ENCODE measurements at regions not wholly inside any gene's neighbourhood (a gene's known extent, or its start where the extent isn't known, plus 50 kb on each side); places are given as distances from the start of the nearest gene placed in this dataset.
A peak's percentile ranks its signal among the peaks of the same experiment; 100 is the strongest.

DNA sequence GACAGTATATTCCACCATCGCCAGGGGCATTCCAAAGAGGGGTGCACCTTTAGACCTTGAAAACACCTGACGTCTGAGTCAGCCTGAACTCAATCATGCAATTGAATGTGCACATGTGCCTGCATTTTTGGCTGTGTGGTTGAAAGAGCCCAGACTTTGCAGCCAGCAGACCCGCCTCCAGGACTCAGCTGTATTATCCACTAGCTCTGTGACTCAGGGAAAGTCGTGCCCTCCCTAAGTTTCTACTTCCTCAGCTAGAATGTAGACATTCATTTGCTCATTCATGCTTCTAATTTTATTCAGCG, 94.2 kb downstream of the LRRC30 start:
- no peak overlapping the region for H3K4me3 ChIP-seq (replicated peaks; ENCODE audit: low read depth, low read length)
- TF ChIP-seq, protein P1, sequence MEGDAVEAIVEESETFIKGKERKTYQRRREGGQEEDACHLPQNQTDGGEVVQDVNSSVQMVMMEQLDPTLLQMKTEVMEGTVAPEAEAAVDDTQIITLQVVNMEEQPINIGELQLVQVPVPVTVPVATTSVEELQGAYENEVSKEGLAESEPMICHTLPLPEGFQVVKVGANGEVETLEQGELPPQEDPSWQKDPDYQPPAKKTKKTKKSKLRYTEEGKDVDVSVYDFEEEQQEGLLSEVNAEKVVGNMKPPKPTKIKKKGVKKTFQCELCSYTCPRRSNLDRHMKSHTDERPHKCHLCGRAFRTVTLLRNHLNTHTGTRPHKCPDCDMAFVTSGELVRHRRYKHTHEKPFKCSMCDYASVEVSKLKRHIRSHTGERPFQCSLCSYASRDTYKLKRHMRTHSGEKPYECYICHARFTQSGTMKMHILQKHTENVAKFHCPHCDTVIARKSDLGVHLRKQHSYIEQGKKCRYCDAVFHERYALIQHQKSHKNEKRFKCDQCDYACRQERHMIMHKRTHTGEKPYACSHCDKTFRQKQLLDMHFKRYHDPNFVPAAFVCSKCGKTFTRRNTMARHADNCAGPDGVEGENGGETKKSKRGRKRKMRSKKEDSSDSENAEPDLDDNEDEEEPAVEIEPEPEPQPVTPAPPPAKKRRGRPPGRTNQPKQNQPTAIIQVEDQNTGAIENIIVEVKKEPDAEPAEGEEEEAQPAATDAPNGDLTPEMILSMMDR (IDR thresholded peaks at IDR 0.05; ENCODE audit: low read length, missing control alignments) = no peak
- peak; percentile 37 for DNase-seq (ENCODE audit: low read depth)

DNA sequence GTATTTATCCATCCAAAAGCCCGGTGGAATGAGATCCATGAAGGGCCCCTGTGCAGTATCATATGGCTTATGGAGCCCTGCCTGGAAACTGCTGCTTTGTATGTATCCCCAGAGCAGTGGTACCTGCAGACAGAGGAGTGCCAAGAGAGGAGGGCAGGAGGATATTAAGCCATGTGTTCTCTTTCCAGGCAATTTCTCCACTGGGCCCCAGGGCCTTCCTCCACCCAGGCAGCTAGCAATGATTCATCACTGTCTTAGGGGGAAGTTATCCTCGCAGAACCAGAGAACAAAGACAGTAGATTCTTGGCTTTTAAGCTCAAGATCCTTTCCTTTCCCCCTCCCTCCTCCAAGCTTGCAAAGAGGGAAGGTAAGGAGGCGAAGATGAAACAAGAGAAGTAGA, 98.1 kb downstream of the LRRC30 start:
- H3K4me3 ChIP-seq (replicated peaks; ENCODE audit: low read depth, low read length) = no peak overlapping the region
- TF ChIP-seq, protein P1 (IDR thresholded peaks at IDR 0.05; ENCODE audit: low read length, missing control alignments) = no peak
- peak; percentile 52 for DNase-seq (ENCODE audit: low read depth)

DNA sequence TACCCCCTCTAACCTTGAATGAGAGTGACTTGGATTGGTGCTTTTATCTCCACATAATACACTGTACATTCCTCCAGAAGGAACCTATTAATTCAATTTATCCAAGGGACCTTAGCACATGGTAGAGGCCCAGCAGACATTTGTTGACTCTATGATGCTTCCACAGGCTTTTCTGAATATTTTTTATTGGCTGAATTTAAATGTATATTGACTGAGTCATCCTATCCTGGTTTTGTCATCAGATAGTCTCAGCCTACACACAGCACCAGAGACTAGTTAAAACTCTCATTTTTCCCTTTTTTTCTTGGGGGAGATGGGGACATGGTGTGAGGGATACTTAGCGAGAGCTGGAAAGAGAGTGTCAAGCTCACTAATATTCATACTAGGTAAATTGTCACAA, 101.6 kb downstream of the LRRC30 start:
- no peak for DNase-seq (ENCODE audit: low read depth)
- TF ChIP-seq, protein P1 (IDR thresholded peaks at IDR 0.05; ENCODE audit: low read length, missing control alignments) = no peak
- no peak overlapping the region for H3K4me3 ChIP-seq (replicated peaks; ENCODE audit: low read depth, low read length)

DNA sequence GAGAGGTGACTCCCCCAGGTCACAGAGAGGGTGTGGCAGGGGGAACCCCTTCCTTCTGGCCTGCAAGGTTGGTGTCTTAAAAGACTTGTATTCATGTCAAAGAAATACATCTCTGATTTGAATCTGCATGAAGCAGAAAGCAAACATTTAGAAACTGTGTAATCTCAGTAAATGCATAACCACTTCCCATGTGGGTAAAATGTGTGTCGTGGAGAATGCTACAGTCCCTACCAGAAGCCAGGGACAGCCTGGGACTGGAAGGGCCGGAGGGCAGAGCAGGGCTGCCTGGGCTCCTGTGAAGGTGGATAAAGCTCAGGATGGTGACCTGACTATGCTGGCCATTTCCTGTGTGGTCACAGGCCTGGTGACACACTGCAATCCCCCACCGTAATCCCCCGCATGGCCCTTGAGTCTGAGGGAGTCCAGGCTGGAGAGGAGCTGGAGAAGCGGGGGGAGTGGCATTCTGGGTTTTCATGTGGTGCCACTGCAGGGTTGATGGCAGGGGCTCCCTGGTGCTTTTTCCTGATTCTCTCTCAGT, 102.2 kb downstream of the LRRC30 start:
- TF ChIP-seq, protein P1 (IDR thresholded peaks at IDR 0.05; ENCODE audit: low read length, missing control alignments) = no peak
- no peak for DNase-seq (ENCODE audit: low read depth)
- no peak overlapping the region for H3K4me3 ChIP-seq (replicated peaks; ENCODE audit: low read depth, low read length)

DNA sequence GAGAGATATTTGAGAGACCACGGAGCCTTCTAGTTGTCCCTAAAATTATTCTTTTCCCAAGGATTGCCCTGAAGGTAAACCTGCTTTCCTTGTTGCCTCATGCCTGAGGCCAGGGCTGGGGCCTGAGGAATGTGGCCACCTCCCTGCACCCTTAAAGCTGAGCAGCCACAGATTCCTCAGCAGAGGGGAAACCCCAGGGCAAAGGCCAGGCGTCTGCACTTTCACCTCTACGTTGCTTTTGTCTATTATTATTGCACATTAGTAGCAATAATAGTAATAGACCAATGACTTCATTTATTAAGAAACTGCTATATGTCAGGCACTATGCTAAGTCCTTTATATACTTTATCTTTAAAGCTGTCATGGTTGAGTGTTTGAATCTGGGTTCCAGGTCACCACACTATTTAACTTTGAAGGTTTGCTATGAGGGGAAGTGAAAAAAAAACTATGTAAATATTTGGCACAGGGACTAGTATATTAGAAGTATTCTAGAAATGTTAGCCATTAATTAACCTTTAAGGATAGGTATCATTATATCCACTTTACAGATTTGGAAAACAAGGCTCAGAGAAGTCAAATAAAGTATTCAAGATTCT, 104.2 kb downstream of the LRRC30 start:
- no peak for DNase-seq (ENCODE audit: low read depth)
- TF ChIP-seq, protein P1 (IDR thresholded peaks at IDR 0.05; ENCODE audit: low read length, missing control alignments) = no peak
- H3K4me3 ChIP-seq (replicated peaks; ENCODE audit: low read depth, low read length) = no peak overlapping the region

DNA sequence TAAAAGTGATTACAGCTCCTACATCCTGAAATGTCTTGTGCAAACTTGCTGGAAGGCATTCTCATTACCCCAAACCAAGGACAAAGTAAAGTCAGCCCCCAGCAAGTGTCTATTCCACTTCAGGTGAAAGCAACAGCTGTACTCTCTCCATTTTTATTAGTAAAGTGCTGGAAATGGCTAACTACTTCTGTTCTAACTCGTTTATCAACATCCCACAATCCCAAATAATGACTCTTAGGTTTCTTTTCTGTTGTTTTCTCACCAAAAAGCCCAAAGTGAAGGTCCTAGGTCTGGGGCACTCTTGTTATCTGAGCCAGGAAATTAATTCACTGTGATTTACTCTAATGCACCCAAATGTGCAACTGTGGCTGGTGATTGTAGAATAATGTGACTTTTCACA, 105.7 kb downstream of the LRRC30 start:
- TF ChIP-seq, protein P1 (IDR thresholded peaks at IDR 0.05; ENCODE audit: low read length, missing control alignments) = no peak
- H3K4me3 ChIP-seq (replicated peaks; ENCODE audit: low read depth, low read length) = no peak overlapping the region
- no peak for DNase-seq (ENCODE audit: low read depth)

DNA sequence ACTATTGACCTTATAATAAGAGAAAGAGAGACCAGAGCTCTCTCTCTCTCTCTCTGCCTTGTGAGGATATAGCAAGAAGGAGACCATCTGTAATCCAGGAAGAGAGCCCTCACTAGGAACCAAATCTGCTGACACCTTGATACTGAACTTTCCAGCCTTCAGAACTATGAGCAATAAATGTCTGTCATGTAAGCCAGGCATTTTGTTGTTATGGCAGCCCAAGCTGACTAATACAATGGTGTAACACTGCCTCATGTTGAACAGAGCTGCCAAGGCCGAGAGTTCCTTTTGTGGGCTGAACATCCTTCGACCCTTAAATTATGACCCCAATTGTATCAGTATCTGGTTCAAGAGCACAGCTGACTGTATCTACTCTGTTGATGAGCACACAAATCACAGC, 108.0 kb downstream of the LRRC30 start:
- peak; percentile 17 for DNase-seq (ENCODE audit: low read depth)
- H3K4me3 ChIP-seq (replicated peaks; ENCODE audit: low read depth, low read length) = no peak overlapping the region
- TF ChIP-seq, protein P1 (IDR thresholded peaks at IDR 0.05; ENCODE audit: low read length, missing control alignments) = no peak

All from fibroblast of pulmonary artery (primary cell).